ENCODE measurements at regions not wholly inside any gene's neighbourhood (a gene's known extent, or its start where the extent isn't known, plus 50 kb on each side); places are given as distances from the start of the nearest gene placed in this dataset.

DNA sequence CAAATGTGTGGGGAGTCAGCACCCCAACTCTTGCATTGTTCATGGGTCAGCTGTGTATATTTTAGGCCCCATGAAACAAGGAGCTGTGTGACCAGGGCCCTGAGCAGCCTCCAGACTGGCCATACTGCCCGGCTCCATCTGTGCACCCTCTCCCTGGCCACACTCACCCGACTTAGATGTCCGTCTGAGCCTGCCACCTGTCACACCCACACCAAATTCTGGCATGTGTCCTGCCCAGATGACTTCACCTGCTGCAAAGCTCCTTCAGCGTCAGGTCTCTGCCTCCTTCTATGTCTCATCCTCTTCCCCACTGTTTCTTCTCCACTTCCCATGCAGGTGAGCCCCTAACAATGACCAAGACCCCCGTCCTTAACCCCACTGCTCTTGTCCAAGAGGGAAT is 88.1 kb upstream of the THBS2 start:
- no peak for TF ChIP-seq EZH2phosphoT487 (IDR thresholded peaks at IDR 0.05; ENCODE audit: borderline replicate concordance, low read depth)
- no peak for TF ChIP-seq POLR2AphosphoS5 (IDR thresholded peaks at IDR 0.05; ENCODE audit: low read depth, low read length)
- TF ChIP-seq MXI1 (IDR thresholded peaks at IDR 0.05; ENCODE audit: low read depth, low read length), result no peak
- TF ChIP-seq, protein P1, sequence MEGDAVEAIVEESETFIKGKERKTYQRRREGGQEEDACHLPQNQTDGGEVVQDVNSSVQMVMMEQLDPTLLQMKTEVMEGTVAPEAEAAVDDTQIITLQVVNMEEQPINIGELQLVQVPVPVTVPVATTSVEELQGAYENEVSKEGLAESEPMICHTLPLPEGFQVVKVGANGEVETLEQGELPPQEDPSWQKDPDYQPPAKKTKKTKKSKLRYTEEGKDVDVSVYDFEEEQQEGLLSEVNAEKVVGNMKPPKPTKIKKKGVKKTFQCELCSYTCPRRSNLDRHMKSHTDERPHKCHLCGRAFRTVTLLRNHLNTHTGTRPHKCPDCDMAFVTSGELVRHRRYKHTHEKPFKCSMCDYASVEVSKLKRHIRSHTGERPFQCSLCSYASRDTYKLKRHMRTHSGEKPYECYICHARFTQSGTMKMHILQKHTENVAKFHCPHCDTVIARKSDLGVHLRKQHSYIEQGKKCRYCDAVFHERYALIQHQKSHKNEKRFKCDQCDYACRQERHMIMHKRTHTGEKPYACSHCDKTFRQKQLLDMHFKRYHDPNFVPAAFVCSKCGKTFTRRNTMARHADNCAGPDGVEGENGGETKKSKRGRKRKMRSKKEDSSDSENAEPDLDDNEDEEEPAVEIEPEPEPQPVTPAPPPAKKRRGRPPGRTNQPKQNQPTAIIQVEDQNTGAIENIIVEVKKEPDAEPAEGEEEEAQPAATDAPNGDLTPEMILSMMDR (IDR thresholded peaks at IDR 0.05), result no peak
- TF ChIP-seq, protein P2, sequence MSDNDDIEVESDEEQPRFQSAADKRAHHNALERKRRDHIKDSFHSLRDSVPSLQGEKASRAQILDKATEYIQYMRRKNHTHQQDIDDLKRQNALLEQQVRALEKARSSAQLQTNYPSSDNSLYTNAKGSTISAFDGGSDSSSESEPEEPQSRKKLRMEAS (IDR thresholded peaks at IDR 0.05; ENCODE audit: low read depth), result no peak
- TF ChIP-seq EP300 (IDR thresholded peaks at IDR 0.05; ENCODE audit: borderline replicate concordance in 1 of 2, low read depth in 1 of 2, low read length in 1 of 2), result no peak
- TF ChIP-seq TCF12 (IDR thresholded peaks at IDR 0.05), result no peak
- TF ChIP-seq GABPA (IDR thresholded peaks at IDR 0.05; ENCODE audit: low read depth), result no peak
